ENCODE measurements at regions not wholly inside any gene's neighbourhood (a gene's known extent, or its start where the extent isn't known, plus 50 kb on each side); places are given as distances from the start of the nearest gene placed in this dataset.

DNA sequence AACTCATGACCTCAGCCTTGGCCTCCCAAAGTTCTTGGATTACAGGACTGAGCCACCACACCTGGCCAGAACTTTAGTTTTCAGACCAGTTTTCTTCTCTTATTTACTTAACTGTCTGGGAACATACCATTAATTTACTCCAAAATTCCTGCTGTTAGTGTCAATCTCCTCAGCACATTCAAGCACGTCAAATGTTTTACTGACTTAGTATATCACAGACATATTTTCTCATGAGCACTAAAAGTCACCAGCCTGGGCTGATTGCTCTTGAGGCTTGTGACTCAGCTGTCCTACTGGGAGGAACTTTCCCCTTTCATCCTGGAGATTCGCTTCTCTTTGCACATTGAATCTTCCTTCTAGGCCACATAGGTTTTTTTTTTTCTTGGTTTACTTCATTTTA, 109.6 kb downstream of the PCDH18 start:
- TF ChIP-seq CTCF (IDR thresholded peaks at IDR 0.05) = no peak
- TF ChIP-seq ZFX (IDR thresholded peaks at IDR 0.05; ENCODE audit: borderline replicate concordance) = no peak
